Stomach (tissue), 8 donors: ENCODE measurements at regions not wholly inside any gene's neighbourhood (a gene's known extent, or its start where the extent isn't known, plus 50 kb on each side); places are given as distances from the start of the nearest gene placed in this dataset.

Experiments used
- DNase-seq, 2 donors: peaks; one replicate each; pipeline versions ENCODE4 v3.0.0 to v3.0.0-alpha.2; 2013 to 2019
- H3K27ac ChIP-seq, 5 donors: fragments of 200-600 bp in 4 of 5; sonication (generic) in 4 of 5; one replicate each; pipeline ENCODE4 v1.5.1; 2013 to 2019; ENCODE audit warnings: mild to moderate bottlenecking in 1 of 5, moderate library complexity in 1 of 5
- H3K27me3 ChIP-seq, 3 donors: fragments of 200-600 bp; sonication (generic); one replicate each; pipeline ENCODE4 v1.5.1; 2017 to 2019; ENCODE audit warnings: mixed run types in 1 of 3
- H3K36me3 ChIP-seq, 4 donors: fragments of 200-600 bp; sonication (generic); 1 replicate in 3 of 4; 2 replicates in 1 of 4; pipeline ENCODE4 v1.5.1; 2016 to 2019
- H3K4me1 ChIP-seq, 4 donors: fragments of 200-600 bp; sonication (generic); one replicate each; pipeline ENCODE4 v1.5.1; 2016 to 2019
- H3K4me3 ChIP-seq, 4 donors: fragments of 200-600 bp; sonication (generic) in 3 of 4; one replicate each; pipeline ENCODE4 v1.5.1; 2016 to 2019; ENCODE audit warnings: mild to moderate bottlenecking in 1 of 4
- H3K9me3 ChIP-seq, 4 donors: fragments of 200-600 bp; sonication (generic); one replicate each; pipeline ENCODE4 v1.5.1; 2016 to 2019
- EP300 ChIP-seq: sonication (generic); formaldehyde crosslinking; IDR thresholded peaks from one replicate; pipeline ENCODE4 v1.6.1; 2017; ENCODE audit warnings: antibody characterized with exemption
- POLR2A ChIP-seq, 4 donors: fragments of 450-650 bp; IDR thresholded peaks; one replicate each; pipeline ENCODE4 v1.6.1; 2016; ENCODE audit warnings: antibody characterized with exemption in 4 of 4, control low read depth in 2 of 4, mild to moderate bottlenecking in 1 of 4, moderate library complexity in 1 of 4
- POLR2AphosphoS5 ChIP-seq, 3 donors: sonication (generic); formaldehyde crosslinking; IDR thresholded peaks; one replicate each; pipeline ENCODE4 v1.6.1; 2016; ENCODE audit warnings: antibody characterized with exemption in 3 of 3
- WGBS, 5 donors: extraction: QIAGEN DNeasy Blood & Tissue Kit in 3 of 5; methylation state at CpG; one replicate each; pipeline versions ENCODE4 v1.1.5 to v1.1.7; 2013 to 2018; 5-methylcytosine and 5-hydroxymethylcytosine counted together
- intact Hi-C: fragments of 100-400 bp; cut with DNase I; formaldehyde crosslinking; loops from one replicate; pipeline ENCODE4 v1.15.1; 2023; ENCODE audit warnings: low total_unique reads
- TF ChIP-seq, protein P1 (sequence below), 7 experiments: fragments of 450-650 bp in 4 of 7; fragments of 200-600 bp in 3 of 7; sonication (generic) in 3 of 7; IDR thresholded peaks; one replicate each; pipeline ENCODE4 v1.5.1; 2016 to 2019; ENCODE audit warnings: antibody characterized with exemption in 7 of 7, control low read depth in 2 of 7, mild to moderate bottlenecking in 1 of 7
- donor health status: healthy with polysubstance abuse.
- donor health status: Bipolar disorder and iron deficiency.
- donor health status: healthy.

DNA sequence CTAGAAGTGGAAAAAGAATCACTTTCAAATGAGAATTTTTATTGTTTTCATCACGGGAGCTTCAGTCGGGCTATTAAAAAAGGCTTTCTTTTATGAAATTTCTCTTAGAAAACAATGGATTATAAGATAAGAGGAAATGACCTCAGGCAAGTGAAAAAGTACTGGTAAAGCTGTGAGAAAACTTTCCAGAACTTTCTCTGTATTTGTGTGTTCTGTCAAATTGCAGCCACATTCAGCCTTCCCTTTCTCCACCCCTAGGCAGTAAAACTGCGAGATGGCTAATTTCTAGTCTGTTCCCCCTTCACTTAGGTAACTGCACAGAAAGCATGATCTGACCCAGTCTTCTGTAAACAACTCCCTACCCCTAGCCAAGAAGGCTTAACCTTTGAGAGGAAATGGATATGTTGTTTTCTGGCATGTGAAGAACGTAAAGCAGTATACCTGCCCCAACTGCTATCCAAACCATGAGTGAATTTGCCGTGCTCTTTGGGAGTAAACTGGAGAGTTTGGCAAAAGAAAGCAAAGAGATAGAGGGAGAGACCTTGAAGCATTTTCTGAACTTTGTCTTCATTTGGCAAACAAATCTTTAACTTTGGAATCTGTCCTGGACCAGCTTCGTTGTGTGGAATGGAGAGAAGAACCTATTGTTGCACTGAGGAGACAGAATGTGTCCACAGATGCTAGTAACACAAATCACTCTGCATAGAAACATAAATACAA, 105.4 kb downstream of the ETAA1 start:
- intact Hi-C loops = no loop called here
- peak overlapping the region in 3 of 5 donors; percentile 4 to 31 (median 14) for H3K27ac ChIP-seq

DNA sequence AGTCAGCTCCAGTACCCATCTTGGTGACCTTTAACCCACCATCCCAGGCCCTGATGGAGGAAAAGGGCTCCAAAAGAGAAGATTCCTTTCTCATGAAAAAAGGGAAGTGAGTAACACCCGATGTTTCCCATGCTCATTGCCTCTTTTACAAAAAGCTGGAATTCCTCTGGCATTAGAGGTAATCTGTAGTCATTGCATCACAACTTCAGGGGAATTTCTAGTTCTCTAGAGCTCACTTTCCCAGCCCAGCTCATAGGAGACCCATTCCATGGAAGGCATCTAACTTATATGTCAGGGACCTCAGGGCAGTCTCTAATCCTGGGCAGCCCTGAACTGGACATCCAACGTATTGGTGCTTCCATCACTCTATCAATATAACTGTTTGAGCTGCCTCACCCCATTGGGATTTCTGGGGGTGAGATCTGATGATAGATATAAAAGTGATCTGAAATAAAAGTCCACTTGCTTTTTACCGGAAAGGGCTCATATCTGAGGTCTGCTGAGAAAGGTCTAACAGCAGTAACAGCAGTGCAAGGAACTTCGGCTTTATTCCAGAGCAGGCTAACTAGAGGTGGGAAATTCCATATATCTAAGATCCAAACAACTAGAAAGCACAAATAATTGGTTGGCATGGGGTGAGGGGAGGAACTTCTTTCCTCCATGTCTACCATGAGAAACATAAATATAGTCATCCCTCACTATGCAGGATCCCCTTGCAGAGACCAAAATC, 106.1 kb downstream of the ETAA1 start:
- H3K4me3 ChIP-seq = no peak overlapping the region
- WGBS, 5 donors = 73 to 87% (median 76%) methylated on average over 4 of the region's 4 CpGs
- H3K4me1 ChIP-seq = peaks cover 0 to 12% (median 3%) of the 10 kb centered on the region in 4 donors
- no peaks in the 10 kb centered on the region for H3K9me3 ChIP-seq
- no peaks in the 10 kb centered on the region for H3K27me3 ChIP-seq
- no peak for DNase-seq
- TF ChIP-seq EP300 = no peak
- peak in 1 of 3 donors; percentile 20 for TF ChIP-seq POLR2AphosphoS5 (IDR thresholded peaks at IDR 0.05)
- no peak for TF ChIP-seq POLR2A (IDR thresholded peaks at IDR 0.05)
- TF ChIP-seq, protein P1, sequence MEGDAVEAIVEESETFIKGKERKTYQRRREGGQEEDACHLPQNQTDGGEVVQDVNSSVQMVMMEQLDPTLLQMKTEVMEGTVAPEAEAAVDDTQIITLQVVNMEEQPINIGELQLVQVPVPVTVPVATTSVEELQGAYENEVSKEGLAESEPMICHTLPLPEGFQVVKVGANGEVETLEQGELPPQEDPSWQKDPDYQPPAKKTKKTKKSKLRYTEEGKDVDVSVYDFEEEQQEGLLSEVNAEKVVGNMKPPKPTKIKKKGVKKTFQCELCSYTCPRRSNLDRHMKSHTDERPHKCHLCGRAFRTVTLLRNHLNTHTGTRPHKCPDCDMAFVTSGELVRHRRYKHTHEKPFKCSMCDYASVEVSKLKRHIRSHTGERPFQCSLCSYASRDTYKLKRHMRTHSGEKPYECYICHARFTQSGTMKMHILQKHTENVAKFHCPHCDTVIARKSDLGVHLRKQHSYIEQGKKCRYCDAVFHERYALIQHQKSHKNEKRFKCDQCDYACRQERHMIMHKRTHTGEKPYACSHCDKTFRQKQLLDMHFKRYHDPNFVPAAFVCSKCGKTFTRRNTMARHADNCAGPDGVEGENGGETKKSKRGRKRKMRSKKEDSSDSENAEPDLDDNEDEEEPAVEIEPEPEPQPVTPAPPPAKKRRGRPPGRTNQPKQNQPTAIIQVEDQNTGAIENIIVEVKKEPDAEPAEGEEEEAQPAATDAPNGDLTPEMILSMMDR (IDR thresholded peaks at IDR 0.05) = no peak
- H3K27ac ChIP-seq = peak overlapping the region in 3 of 5 donors; percentile 4 to 50 (median 14)
- H3K36me3 ChIP-seq = no peaks in the 10 kb centered on the region
- intact Hi-C loops = no loop called here

More for the DNA sequence above, 105.4 kb downstream of the ETAA1 start:
- Histone ChIP-seq H3K9me3 (no peaks in the 10 kb centered on the region), H3K4me3 (no peak overlapping the region), H3K27me3 (no peaks in the 10 kb centered on the region), H3K4me1 (peaks cover 0 to 12% (median 3%) of the 10 kb centered on the region in 4 donors), H3K36me3 (no peaks in the 10 kb centered on the region)
- no peak for TF ChIP-seq EP300
- no peak for TF ChIP-seq POLR2AphosphoS5 (IDR thresholded peaks at IDR 0.05)
- TF ChIP-seq, protein P1 (IDR thresholded peaks at IDR 0.05) = no peak
- TF ChIP-seq POLR2A (IDR thresholded peaks at IDR 0.05) = no peak
- 55 to 71% (median 63%) methylated on average over 6 of the region's 6 CpGs for WGBS, 5 donors
- no peak for DNase-seq

GRCh38 chr2:67510745-67511144, 113.6 kb downstream of the ETAA1 start:
- TF ChIP-seq POLR2AphosphoS5 (IDR thresholded peaks at IDR 0.05) (no peak), POLR2A (IDR thresholded peaks at IDR 0.05) (no peak)
- TF ChIP-seq, protein P1 (IDR thresholded peaks at IDR 0.05) = no peak
- no peak for DNase-seq
- H3K27ac ChIP-seq = no peak overlapping the region
- no peaks in the 10 kb centered on the region for H3K36me3 ChIP-seq
- H3K9me3 ChIP-seq = no peaks in the 10 kb centered on the region
- no peaks in the 10 kb centered on the region for H3K4me1 ChIP-seq
- 64 to 70% (median 68%) methylated on average over 3 of the region's 3 CpGs for WGBS, 5 donors
- intact Hi-C loops = no loop called here
- H3K27me3 ChIP-seq = no peaks in the 10 kb centered on the region
- H3K4me3 ChIP-seq = no peak overlapping the region

GRCh38 chr2:67514515-67514914, 117.4 kb downstream of the ETAA1 start:
- Histone ChIP-seq H3K4me3 (no peak overlapping the region), H3K9me3 (no peaks in the 10 kb centered on the region), H3K36me3 (no peaks in the 10 kb centered on the region), H3K27me3 (no peaks in the 10 kb centered on the region), H3K27ac (no peak overlapping the region), H3K4me1 (peaks cover 0 to 6% (median 2%) of the 10 kb centered on the region in 4 donors)
- TF ChIP-seq POLR2A (IDR thresholded peaks at IDR 0.05) = no peak
- TF ChIP-seq, protein P1 (IDR thresholded peaks at IDR 0.05) = no peak
- no peak for TF ChIP-seq EP300
- no peak for TF ChIP-seq POLR2AphosphoS5 (IDR thresholded peaks at IDR 0.05)
- intact Hi-C loops = no loop called here
- no peak for DNase-seq
